ENCODE measurements at regions not wholly inside any gene's neighbourhood (a gene's known extent, or its start where the extent isn't known, plus 50 kb on each side); places are given as distances from the start of the nearest gene placed in this dataset.

DNA sequence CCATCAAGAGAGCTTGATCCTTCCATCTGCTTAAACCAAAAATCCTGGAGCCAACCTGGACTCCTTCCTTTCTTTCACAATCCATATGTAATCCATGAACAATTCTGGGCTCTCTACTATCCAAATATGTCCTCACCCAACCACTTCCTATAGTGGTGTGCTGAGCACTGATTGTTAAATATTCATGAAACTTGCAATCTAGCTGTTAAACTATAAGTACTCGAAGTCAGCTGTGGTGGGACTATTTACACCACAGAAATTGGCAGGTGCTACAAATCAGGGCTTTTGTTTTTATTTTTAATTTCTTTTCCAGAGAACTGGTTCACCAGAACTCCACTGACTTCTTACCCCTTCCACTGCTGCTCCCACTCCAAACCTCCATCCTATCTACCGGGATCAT, 57.2 kb upstream of the KCND3 start:
- no peaks in the 10 kb centered on the region for H3K79me2 ChIP-seq (ENCODE audit: control insufficient read depth, insufficient read depth, low read length)
- no peak overlapping the region for H3K4me3 ChIP-seq (replicated peaks in 1 of 4; ENCODE audit: control extremely low read depth in 1 of 4, insufficient read depth in 1 of 4, low read depth in 3 of 4, low read length in 4 of 4)
- H3K9me3 ChIP-seq (ENCODE audit: control insufficient read depth, insufficient read depth, low read depth, low read length): no peaks in the 10 kb centered on the region
- no peak for TF ChIP-seq EZH2 (IDR thresholded peaks at IDR 0.05; ENCODE audit: low read length, missing control alignments)
- TF ChIP-seq, protein P1, sequence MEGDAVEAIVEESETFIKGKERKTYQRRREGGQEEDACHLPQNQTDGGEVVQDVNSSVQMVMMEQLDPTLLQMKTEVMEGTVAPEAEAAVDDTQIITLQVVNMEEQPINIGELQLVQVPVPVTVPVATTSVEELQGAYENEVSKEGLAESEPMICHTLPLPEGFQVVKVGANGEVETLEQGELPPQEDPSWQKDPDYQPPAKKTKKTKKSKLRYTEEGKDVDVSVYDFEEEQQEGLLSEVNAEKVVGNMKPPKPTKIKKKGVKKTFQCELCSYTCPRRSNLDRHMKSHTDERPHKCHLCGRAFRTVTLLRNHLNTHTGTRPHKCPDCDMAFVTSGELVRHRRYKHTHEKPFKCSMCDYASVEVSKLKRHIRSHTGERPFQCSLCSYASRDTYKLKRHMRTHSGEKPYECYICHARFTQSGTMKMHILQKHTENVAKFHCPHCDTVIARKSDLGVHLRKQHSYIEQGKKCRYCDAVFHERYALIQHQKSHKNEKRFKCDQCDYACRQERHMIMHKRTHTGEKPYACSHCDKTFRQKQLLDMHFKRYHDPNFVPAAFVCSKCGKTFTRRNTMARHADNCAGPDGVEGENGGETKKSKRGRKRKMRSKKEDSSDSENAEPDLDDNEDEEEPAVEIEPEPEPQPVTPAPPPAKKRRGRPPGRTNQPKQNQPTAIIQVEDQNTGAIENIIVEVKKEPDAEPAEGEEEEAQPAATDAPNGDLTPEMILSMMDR (conservative IDR thresholded peaks at IDR 0.05 in 1 of 2, IDR thresholded peaks at IDR 0.05 in 1 of 2; ENCODE audit: low read depth in 1 of 2, low read length in 2 of 2): no peak
- H2AFZ ChIP-seq (ENCODE audit: low read length): no peak overlapping the region
- DNase-seq (ENCODE audit: low read depth in 2 of 2): no peak
- no peaks in the 10 kb centered on the region for H3K27me3 ChIP-seq (ENCODE audit: control insufficient read depth, insufficient read depth, low read length)
- H3K27ac ChIP-seq (ENCODE audit: insufficient read depth, low read length): no peak overlapping the region
- no peaks in the 10 kb centered on the region for H4K20me1 ChIP-seq (ENCODE audit: control insufficient read depth, extremely low read depth, insufficient read depth, low read length)
- no peak overlapping the region for H3K9ac ChIP-seq (ENCODE audit: insufficient read depth, low read length)
- no peak overlapping the region for H3K4me2 ChIP-seq (ENCODE audit: extremely low read depth, insufficient read depth, low read length)
- no peaks in the 10 kb centered on the region for H3K36me3 ChIP-seq (ENCODE audit: control insufficient read depth, insufficient read depth, low read length)
- no peaks in the 10 kb centered on the region for H3K4me1 ChIP-seq (ENCODE audit: control insufficient read depth, extremely low read depth, insufficient read depth, low read length)

DNA sequence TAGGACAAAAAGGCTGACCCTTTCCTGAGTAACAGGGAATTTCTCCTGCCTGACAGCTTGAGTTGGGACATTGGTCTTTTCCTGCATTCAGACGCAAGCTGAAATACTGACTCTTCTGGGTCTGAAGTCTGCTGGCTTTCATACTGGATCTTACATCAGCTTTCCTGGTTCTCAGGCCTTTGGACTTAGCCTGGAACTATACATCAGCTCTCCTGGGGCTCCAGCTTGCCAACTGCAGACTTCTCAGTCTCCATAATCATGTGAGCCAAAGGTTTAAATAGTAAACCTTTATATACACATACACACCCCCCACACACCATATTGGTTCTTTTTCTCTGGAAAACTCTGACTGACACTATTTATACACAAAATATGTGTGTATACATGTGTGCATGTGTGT, 59.0 kb upstream of the KCND3 start:
- no peaks in the 10 kb centered on the region for H3K27me3 ChIP-seq (ENCODE audit: control insufficient read depth, insufficient read depth, low read length)
- TF ChIP-seq EZH2 (IDR thresholded peaks at IDR 0.05; ENCODE audit: low read length, missing control alignments): no peak
- TF ChIP-seq, protein P1 (conservative IDR thresholded peaks at IDR 0.05 in 1 of 2, IDR thresholded peaks at IDR 0.05 in 1 of 2; ENCODE audit: low read depth in 1 of 2, low read length in 2 of 2): no peak
- no peaks in the 10 kb centered on the region for H4K20me1 ChIP-seq (ENCODE audit: control insufficient read depth, extremely low read depth, insufficient read depth, low read length)
- no peak overlapping the region for H3K4me3 ChIP-seq (replicated peaks in 1 of 4; ENCODE audit: control extremely low read depth in 1 of 4, insufficient read depth in 1 of 4, low read depth in 3 of 4, low read length in 4 of 4)
- no peaks in the 10 kb centered on the region for H3K9me3 ChIP-seq (ENCODE audit: control insufficient read depth, insufficient read depth, low read depth, low read length)
- H3K4me2 ChIP-seq (ENCODE audit: extremely low read depth, insufficient read depth, low read length): no peak overlapping the region
- no peaks in the 10 kb centered on the region for H3K36me3 ChIP-seq (ENCODE audit: control insufficient read depth, insufficient read depth, low read length)
- no peak for DNase-seq (ENCODE audit: low read depth in 2 of 2)
- H3K4me1 ChIP-seq (ENCODE audit: control insufficient read depth, extremely low read depth, insufficient read depth, low read length): no peaks in the 10 kb centered on the region
- H3K27ac ChIP-seq (ENCODE audit: insufficient read depth, low read length): no peak overlapping the region
- H3K79me2 ChIP-seq (ENCODE audit: control insufficient read depth, insufficient read depth, low read length): no peaks in the 10 kb centered on the region
- H2AFZ ChIP-seq (ENCODE audit: low read length): no peak overlapping the region
- H3K9ac ChIP-seq (ENCODE audit: insufficient read depth, low read length): no peak overlapping the region

DNA sequence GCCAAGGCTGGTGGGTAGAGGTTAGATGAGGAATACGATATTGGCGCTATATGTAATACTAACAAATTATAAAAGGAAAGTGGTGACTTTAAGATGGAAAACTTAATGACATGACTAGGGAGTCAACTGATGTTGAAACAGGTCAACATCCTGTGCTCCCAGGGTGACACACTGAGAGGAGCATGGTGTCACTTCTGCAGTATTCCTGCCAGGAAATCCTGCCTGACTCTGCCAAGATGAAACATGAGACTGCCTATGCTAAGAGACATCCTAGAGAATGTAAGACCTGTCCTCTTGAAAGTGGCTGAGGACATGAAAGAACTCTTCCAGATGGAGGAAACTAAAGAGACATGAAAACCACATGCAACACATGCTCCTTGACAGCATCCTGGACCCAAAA, 65.0 kb upstream of the KCND3 start:
- Histone ChIP-seq H3K9me3 (ENCODE audit: control insufficient read depth, insufficient read depth, low read depth, low read length) (no peaks in the 10 kb centered on the region), H3K4me2 (ENCODE audit: extremely low read depth, insufficient read depth, low read length) (no peak overlapping the region), H3K27ac (ENCODE audit: insufficient read depth, low read length) (no peak overlapping the region), H3K4me3 (replicated peaks in 1 of 4; ENCODE audit: control extremely low read depth in 1 of 4, insufficient read depth in 1 of 4, low read depth in 3 of 4, low read length in 4 of 4) (no peak overlapping the region), H3K79me2 (ENCODE audit: control insufficient read depth, insufficient read depth, low read length) (no peaks in the 10 kb centered on the region), H3K9ac (ENCODE audit: insufficient read depth, low read length) (no peak overlapping the region), H2AFZ (ENCODE audit: low read length) (no peak overlapping the region), H3K4me1 (ENCODE audit: control insufficient read depth, extremely low read depth, insufficient read depth, low read length) (no peaks in the 10 kb centered on the region), H3K27me3 (ENCODE audit: control insufficient read depth, insufficient read depth, low read length) (no peaks in the 10 kb centered on the region), H3K36me3 (ENCODE audit: control insufficient read depth, insufficient read depth, low read length) (no peaks in the 10 kb centered on the region), H4K20me1 (ENCODE audit: control insufficient read depth, extremely low read depth, insufficient read depth, low read length) (no peaks in the 10 kb centered on the region)
- DNase-seq (ENCODE audit: low read depth in 2 of 2): no peak
- TF ChIP-seq, protein P1 (conservative IDR thresholded peaks at IDR 0.05 in 1 of 2, IDR thresholded peaks at IDR 0.05 in 1 of 2; ENCODE audit: low read depth in 1 of 2, low read length in 2 of 2): no peak
- no peak for TF ChIP-seq EZH2 (IDR thresholded peaks at IDR 0.05; ENCODE audit: low read length, missing control alignments)

Measured in fibroblast of lung (primary cell).